ENCODE measurements at regions not wholly inside any gene's neighbourhood (a gene's known extent, or its start where the extent isn't known, plus 50 kb on each side); places are given as distances from the start of the nearest gene placed in this dataset.
"Not testable (repeated sequence)": the region's sequence is repeated elsewhere in the genome, so short reads cannot be mapped to it uniquely, and the experiment has no call there.

GRCh38 chr2:2919574-2920365 is 457.8 kb downstream of the EIPR1 start:
- no peak for DNase-seq

DNA sequence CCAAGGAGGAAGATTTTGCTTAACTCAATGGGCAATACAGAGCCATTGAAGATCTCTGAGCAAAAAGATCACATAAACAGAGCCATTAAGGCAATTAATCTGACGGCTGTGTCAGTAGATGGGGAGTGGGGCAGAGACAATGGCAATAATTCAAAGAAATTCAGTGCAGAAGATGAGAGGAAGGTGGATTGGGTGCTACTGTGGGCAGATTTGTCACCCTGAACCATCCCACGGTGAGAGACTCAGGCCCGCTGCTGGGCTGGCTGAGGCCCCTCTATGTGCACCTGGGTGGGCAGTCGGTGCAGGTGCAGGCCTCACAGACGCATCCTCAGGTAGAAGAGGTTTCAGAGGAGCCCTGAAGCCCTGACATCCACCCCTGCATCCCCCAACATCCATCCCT is 458.6 kb downstream of the EIPR1 start:
- DNase-seq, result no peak

DNA sequence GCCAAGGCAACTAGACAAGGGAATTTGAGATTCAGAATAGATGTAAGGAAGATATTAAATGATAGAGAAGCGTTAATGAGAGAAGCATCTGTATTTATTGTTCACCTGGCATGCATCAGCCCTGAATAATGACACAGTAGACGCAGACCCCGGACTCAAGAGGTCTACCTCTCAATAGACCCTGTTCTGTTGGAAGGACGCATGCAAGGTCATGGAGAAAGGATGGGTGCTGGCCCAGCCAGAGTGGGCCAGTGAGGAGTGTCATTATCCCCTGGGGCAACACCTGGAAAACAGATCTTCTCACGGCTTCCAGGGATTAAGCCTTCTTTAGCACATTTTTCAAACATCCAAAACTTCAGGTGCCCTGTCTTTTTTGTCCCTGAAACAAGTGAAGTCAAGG is 461.0 kb downstream of the EIPR1 start:
- no peak for DNase-seq

DNA sequence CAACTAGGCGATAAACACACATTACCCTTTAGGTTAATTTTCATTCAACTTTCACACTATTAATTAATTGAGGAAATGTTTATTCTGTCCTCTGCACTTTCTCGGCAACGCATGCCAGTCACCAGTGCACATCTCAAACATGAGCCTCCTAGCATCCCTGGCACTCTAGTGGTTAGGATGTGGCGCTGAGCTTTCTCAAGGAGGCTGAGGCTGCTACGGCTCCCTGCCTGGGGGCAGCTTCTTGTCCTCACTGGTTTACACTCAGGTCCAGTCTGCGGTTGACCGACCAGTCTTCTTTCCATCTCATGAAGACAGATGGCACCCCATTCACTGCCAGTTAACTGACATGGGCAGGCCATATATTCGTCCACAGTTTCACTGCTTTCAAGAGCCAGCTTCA is 463.4 kb downstream of the EIPR1 start:
- no peak for DNase-seq

DNA sequence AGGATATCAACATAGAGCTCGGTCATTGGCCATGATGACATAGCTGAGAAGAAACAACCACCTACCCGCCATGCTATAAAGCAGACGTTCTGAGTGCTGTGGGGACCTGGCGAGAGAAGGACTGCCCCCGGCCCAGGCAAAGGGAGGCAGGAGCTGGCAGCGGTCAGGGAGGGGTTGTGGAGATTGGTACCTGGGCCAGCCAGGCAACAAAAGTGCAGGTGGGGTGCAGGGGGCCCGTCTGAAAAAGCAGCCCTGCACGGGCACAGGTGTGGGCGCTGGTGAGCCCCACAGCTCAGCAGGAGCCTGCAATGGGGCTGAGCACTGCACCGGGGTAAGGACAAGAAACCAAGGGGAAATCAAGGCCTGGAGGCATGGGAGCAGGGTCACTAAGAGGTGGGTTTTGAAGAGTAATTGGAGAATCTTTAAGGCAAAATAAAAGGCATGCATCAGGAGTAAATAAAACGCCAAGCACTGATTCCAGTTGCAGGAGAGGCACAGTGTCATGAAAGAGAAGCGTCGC is 464.0 kb downstream of the EIPR1 start:
- no peak for DNase-seq

GRCh38 chr2:2912731-2913130 is 464.9 kb downstream of the EIPR1 start:
- DNase-seq, result no peak

GRCh38 chr2:2912293-2912692 is 465.3 kb downstream of the EIPR1 start:
- DNase-seq, result no peak

GRCh38 chr2:2910259-2910658 is 467.4 kb downstream of the EIPR1 start:
- no peak for DNase-seq

- no peak for DNase-seq
Measured at GRCh38 chr2:2909086-2910035, 468.3 kb downstream of the EIPR1 start.

GRCh38 chr2:2906091-2906490 is 471.5 kb downstream of the EIPR1 start:
- no peak for DNase-seq

- DNase-seq, result no peak
Measured at GRCh38 chr2:2904721-2905350, 472.8 kb downstream of the EIPR1 start.

GRCh38 chr2:2902547-2903281 is 474.9 kb downstream of the EIPR1 start:
- no peak for DNase-seq

DNA sequence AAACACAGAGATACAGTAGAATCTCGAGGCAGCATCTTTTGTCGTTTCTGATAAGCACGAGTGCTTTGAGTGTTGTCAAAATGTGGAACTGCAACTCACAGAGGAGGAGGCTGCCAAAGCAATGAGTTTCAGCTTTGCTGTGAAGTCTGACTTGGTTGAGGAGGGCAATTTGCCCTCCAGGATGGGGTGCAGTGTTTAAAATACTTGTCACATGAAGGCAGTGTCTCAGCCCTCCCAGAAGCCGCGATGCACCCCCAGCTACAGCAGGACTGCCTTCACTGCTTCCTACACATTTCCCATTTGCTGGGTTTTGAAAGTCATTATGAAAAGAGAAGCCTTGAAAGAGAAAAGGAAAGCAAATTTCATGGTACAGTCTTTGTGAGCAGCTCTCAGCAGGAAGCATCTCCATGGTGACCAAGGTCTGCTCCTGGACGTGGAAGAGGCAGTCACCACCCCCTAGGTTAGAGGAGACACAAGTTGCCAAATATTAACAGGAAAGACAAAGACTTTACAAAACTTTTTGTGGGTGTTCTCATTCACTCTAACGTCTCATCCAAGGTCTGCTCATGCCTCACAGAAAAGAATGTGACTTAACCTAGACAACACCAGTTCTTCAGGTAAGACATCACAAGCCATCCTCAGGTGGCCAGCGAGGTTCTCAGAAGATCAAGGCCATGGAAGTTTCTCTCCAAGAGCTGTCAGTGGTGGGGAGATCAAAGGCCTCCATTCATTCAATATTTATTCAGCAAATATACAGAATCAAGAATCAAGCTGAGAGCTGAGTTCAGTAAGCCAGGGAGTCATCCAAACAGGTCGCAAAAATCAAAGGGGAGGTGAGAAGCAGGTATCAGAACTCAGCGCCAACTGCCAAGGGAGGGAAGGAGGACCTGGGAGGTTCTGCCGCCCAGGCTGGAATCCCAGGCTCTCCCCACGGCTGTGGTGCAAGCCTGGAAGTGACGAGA is 476.0 kb downstream of the EIPR1 start:
- DNase-seq, result no peak

- DNase-seq, result no peak
Measured at GRCh38 chr2:2899826-2900225, 477.8 kb downstream of the EIPR1 start.

- DNase-seq, result no peak
Measured at GRCh38 chr2:2898744-2899143, 478.9 kb downstream of the EIPR1 start.

DNA sequence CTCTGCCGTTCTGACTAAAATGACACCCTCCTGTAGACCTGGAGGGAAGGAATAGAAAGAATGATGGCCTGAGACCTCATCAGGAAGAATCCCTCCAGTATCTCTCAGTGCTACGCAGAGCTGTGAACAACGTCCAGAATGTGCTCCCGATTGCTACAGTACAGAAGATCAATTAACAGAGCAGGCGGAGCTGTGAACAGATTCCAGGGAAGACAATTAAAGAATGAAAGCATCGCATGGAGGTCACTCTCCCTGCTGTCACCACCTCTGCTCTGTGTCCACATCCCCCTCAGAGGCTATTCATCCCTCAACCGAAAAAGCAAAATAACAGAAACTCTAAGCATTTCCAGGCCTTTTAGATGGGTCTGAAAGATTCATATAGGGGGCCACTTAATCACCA is 481.0 kb downstream of the EIPR1 start:
- no peak for DNase-seq

DNA sequence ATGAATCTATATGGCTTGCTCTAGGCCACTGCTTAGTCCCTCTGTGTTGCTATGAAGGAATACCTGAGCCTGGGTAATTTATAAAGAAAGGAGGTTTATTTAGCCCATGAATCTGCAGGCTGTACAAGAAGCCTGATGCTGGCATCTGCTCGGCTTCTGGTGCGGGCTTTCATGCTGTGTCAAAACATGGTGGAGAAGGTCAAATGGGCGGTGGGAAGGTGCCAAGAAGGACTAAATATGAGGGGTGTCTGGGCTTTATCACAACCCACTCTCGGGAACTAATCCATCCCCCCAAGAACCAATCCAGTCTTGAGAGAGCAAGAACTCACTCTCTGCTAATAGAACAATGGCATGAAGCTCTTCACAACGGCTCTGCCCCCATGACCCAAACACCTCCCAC is 481.6 kb downstream of the EIPR1 start:
- no peak for DNase-seq

DNA sequence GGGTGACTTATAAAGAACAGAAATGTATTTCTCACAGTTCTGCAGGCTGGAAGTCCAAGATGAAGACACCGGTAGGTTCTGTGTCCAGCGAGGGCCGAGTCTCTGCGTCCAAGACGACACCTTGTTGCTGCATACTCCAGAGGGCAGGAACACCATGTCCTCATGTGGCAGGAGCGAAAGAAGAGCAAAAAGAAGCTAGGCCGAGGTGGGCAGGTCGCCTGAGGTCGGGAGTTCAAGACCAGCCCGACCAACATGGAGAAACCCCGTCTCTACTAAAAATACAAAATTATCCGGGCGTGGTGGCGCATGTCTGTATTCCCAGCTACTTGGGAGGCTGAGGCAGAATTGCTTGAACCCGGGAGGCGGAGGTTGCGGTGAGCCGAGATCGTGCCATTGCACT is 483.6 kb downstream of the EIPR1 start:
- DNase-seq, result not testable (repeated sequence)

DNA sequence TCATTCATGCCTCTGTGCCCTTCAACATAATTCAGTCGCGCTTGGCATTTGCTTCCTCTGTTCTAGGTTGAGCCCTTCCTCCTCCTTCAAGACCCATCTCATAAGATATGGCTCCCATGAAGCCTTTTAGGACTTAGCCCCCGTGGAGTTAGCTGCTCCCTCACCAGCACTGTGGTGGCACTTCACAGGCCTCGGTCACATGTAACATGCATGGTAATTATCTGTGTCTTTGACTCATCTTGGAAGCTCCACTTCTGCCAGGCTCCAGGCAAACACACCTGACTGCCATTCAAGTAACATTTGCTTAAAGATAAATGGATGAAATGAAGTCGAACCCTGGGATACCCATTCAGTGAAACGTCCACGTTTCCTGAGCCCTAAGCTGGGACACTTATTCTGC is 484.7 kb downstream of the EIPR1 start:
- no peak for DNase-seq

DNA sequence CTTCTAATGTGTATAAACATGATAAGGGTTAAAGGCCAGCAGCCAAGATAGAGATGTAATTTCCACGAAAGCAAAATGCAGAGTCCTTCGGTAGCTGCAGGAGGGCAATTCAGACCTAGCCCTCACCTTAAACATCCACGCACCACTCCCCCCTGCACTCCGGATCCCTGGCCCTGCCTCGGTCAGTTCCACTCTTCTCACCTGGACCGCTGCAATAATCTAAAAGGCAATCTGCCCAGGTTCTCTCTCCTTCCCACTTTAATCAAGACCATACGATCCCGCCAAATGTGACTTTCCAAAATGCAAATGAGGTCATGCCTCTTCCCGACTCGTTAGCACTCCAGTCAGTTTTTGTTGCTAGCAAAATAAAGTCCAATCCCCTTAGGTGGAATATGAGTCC is 485.2 kb downstream of the EIPR1 start:
- DNase-seq, result no peak

DNA sequence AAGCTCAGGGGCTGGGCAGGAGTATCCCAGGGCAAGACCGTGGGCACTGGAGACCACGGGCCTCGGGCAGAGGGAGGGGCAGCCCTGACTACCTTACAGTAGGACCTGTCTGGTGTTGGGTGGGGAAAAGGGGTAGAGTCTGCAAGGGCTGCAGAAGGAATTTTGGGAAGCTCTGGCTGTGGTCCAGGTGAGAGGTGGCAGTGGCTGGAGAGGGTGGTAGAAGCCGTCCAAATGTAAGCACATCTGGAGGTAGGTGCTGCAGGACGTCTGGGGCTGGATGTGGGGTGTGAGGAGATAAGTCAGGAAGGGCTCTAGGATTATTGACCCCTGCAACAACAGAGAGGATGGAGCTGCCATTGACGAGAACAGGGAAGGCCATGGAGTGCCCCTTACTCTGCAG is 486.7 kb downstream of the EIPR1 start:
- no peak for DNase-seq

Data from NCI-H1092 (cell line).